HG03442 (cell line): ENCODE measurements at regions not wholly inside any gene's neighbourhood (a gene's known extent, or its start where the extent isn't known, plus 50 kb on each side); places are given as distances from the start of the nearest gene placed in this dataset.

Source experiments
- ATAC-seq: cut with Tn5 transposase; IDR thresholded peaks from one replicate; pipeline ENCODE4 v1.9.1; 2021; ENCODE audit warnings: mild to moderate bottlenecking, moderate library complexity; ENCODE audit not compliant: unreplicated experiment

- ATAC-seq: no peak
These were observed 231.8 kb downstream of the PIK3R1 start for GRCh38 chr5:68447136-68447929.

- ATAC-seq: no peak
These were observed 233.8 kb downstream of the PIK3R1 start for GRCh38 chr5:68449380-68449779.

GRCh38 chr5:68450245-68450852, 234.8 kb downstream of the PIK3R1 start:
- ATAC-seq: no peak

GRCh38 chr5:68452286-68452685, 236.7 kb downstream of the PIK3R1 start:
- no peak for ATAC-seq

- ATAC-seq: no peak
These were observed 238.6 kb downstream of the PIK3R1 start for GRCh38 chr5:68454172-68454571.

- no peak for ATAC-seq
These were observed 239.2 kb downstream of the PIK3R1 start for GRCh38 chr5:68454766-68455165.

- ATAC-seq: no peak
These were observed 239.7 kb downstream of the PIK3R1 start for GRCh38 chr5:68455216-68455615.

- no peak for ATAC-seq
These were observed 241.2 kb downstream of the PIK3R1 start for GRCh38 chr5:68456756-68457217.

- ATAC-seq: no peak
These were observed 241.7 kb downstream of the PIK3R1 start for GRCh38 chr5:68457285-68457684.

- ATAC-seq: no peak
These were observed 243.0 kb downstream of the PIK3R1 start for GRCh38 chr5:68458416-68459021.

- ATAC-seq: no peak
These were observed 243.7 kb downstream of the PIK3R1 start for GRCh38 chr5:68459093-68459809.

- no peak for ATAC-seq
These were observed 244.2 kb downstream of the PIK3R1 start for GRCh38 chr5:68459810-68460139.

GRCh38 chr5:68460147-68460798, 244.7 kb downstream of the PIK3R1 start:
- ATAC-seq: no peak

GRCh38 chr5:68463606-68464005, 248.1 kb downstream of the PIK3R1 start:
- ATAC-seq: no peak

- no peak for ATAC-seq
These were observed 248.9 kb downstream of the PIK3R1 start for GRCh38 chr5:68464424-68464823.

- ATAC-seq: no peak
These were observed 249.6 kb downstream of the PIK3R1 start for GRCh38 chr5:68465133-68465532.

- ATAC-seq: no peak
These were observed 250.5 kb downstream of the PIK3R1 start for GRCh38 chr5:68465934-68466551.

GRCh38 chr5:68467208-68467607, 251.7 kb downstream of the PIK3R1 start:
- no peak for ATAC-seq

- no peak for ATAC-seq
These were observed 252.2 kb downstream of the PIK3R1 start for GRCh38 chr5:68467794-68468193.

GRCh38 chr5:68468322-68468721, 252.8 kb downstream of the PIK3R1 start:
- no peak for ATAC-seq
